GM12878 (cell line): ENCODE measurements at regions not wholly inside any gene's neighbourhood (a gene's known extent, or its start where the extent isn't known, plus 50 kb on each side); places are given as distances from the start of the nearest gene placed in this dataset.

Source experiments
- ASH2L ChIP-seq: fragments of 300-600, 200-600 bp; sonication (generic); IDR thresholded peaks from 2 replicates; pipeline ENCODE4 v1.6.1; 2017; ENCODE audit warnings: low read depth, mild to moderate bottlenecking, borderline replicate concordance
- MEF2B ChIP-seq: fragments of 450-650 bp; IDR thresholded peaks from 2 replicates; pipeline ENCODE4 v1.6.1; 2018; ENCODE audit warnings: mild to moderate bottlenecking, moderate library complexity; ENCODE audit not compliant: partially characterized antibody, poor library complexity, severe bottlenecking
- POLR2A ChIP-seq: IDR thresholded peaks from 2 replicates; pipeline ENCODE4 v1.6.1; 2011; ENCODE audit warnings: low read depth, mild to moderate bottlenecking, low read length

GRCh38 chr1:71339238-71339637 lies 258.4 kb upstream of the ZRANB2 start:
- TF ChIP-seq MEF2B (no peak), POLR2A (no peak), ASH2L (no peak)
